HepG2 (cell line): ENCODE measurements at regions not wholly inside any gene's neighbourhood (a gene's known extent, or its start where the extent isn't known, plus 50 kb on each side); places are given as distances from the start of the nearest gene placed in this dataset.
"Not testable (repeated sequence)": the region's sequence is repeated elsewhere in the genome, so short reads cannot be mapped to it uniquely, and the experiment has no call there.

Source experiments
- CBX2 ChIP-seq, 2 experiments: fragments of 200-600 bp in 1 of 2; sonication (generic); formaldehyde crosslinking in 1 of 2; IDR thresholded peaks; 2 replicates each; pipeline versions ENCODE4 v1.7.0 to v1.8.1; 2018 to 2022; ENCODE audit warnings: low read depth in 2 of 2, low read length in 1 of 2, mild to moderate bottlenecking in 1 of 2, missing genetic modification reagents in 1 of 2
- CTCF ChIP-seq: sonication (generic); formaldehyde crosslinking; IDR thresholded peaks from 2 replicates; pipeline ENCODE4 v1.5.0; 2020; ENCODE audit warnings: mild to moderate bottlenecking, missing genetic modification reagents, moderate library complexity
- JUND ChIP-seq: sonication (generic); formaldehyde crosslinking; IDR thresholded peaks from 2 replicates; pipeline ENCODE4 v1.8.0; 2022; ENCODE audit warnings: mild to moderate bottlenecking, missing genetic modification reagents
- PHF20 ChIP-seq: sonication (generic); formaldehyde crosslinking; IDR thresholded peaks from 2 replicates; pipeline ENCODE4 v1.5.0; 2020; ENCODE audit warnings: mild to moderate bottlenecking, missing genetic modification reagents
- RAD21 ChIP-seq: fragments of 450-650 bp; formaldehyde crosslinking; IDR thresholded peaks from 2 replicates; pipeline ENCODE4 v1.5.0; 2020; ENCODE audit warnings: mild to moderate bottlenecking
- SMC3 ChIP-seq: IDR thresholded peaks from 2 replicates; pipeline ENCODE4 v1.6.1; 2011; ENCODE audit warnings: low read length, improper control_type of control experiment
- TEAD2 ChIP-seq: sonication (generic); formaldehyde crosslinking; IDR thresholded peaks from 2 replicates; pipeline ENCODE4 v1.9.0; 2021; ENCODE audit warnings: missing genetic modification reagents
- ZNF407 ChIP-seq: sonication (generic); formaldehyde crosslinking; IDR thresholded peaks from one replicate; pipeline ENCODE4 v1.5.1; 2020; ENCODE audit warnings: mild to moderate bottlenecking, missing genetic modification reagents; ENCODE audit errors: not compliant biosample characterization
- TF ChIP-seq, protein P1 (sequence below): sonication (generic); formaldehyde crosslinking; conservative IDR thresholded peaks from 2 replicates; pipeline ENCODE4 v1.4.0; 2020; ENCODE audit warnings: missing genetic modification reagents

DNA sequence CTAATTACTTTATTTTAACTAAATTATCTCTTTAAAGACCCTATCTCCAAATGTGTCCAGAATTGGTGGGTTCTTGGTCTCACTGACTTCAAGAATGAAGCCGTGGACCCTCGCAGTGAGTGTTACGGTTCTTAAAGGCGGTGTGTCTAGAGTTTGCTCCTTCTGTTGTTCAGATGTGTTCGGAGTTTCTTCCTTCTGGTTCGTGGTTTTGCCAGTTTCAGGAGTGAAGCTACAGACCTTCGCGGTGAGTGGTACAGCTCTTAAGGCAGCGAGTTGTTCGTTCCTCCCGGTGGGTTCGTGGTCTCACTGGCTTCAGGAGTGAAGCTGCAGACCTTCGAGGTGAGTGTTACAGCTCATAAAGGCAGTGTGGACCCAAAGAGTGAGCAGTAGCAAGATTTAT is 77.5 kb upstream of the RGS1 start:
- not testable (repeated sequence) for TF ChIP-seq SMC3; PHF20 (CRISPR knock-in tag); JUND (CRISPR knock-in tag); CTCF (CRISPR knock-in tag); TEAD2 (CRISPR knock-in tag); RAD21 (CRISPR knock-in tag); ZNF407 (CRISPR knock-in tag); CBX2 (IDR thresholded peaks at IDR 0.05; ENCODE audit: low read depth, low read length); CBX2 (CRISPR knock-in tag; IDR thresholded peaks at IDR 0.05; ENCODE audit: low read depth)
- TF ChIP-seq, protein P1, sequence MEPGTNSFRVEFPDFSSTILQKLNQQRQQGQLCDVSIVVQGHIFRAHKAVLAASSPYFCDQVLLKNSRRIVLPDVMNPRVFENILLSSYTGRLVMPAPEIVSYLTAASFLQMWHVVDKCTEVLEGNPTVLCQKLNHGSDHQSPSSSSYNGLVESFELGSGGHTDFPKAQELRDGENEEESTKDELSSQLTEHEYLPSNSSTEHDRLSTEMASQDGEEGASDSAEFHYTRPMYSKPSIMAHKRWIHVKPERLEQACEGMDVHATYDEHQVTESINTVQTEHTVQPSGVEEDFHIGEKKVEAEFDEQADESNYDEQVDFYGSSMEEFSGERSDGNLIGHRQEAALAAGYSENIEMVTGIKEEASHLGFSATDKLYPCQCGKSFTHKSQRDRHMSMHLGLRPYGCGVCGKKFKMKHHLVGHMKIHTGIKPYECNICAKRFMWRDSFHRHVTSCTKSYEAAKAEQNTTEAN (CRISPR knock-in tag), result not testable (repeated sequence)
